ENCODE measurements at regions not wholly inside any gene's neighbourhood (a gene's known extent, or its start where the extent isn't known, plus 50 kb on each side); places are given as distances from the start of the nearest gene placed in this dataset.
"Not testable (repeated sequence)": the region's sequence is repeated elsewhere in the genome, so short reads cannot be mapped to it uniquely, and the experiment has no call there.

- in situ Hi-C loops (cut with HindIII; ENCODE audit: low pct_unique_long_range_greater_than_20kb, low sequenced_read_pairs): no loop called here
- DNase-seq (ENCODE audit: low read depth, low spot score): no peak
Observed at GRCh38 chr6:145135702-145136101, 599.6 kb downstream of the EPM2A start.

- DNase-seq (ENCODE audit: low read depth, low spot score): peak; percentile 47
- in situ Hi-C loops (cut with HindIII; ENCODE audit: low pct_unique_long_range_greater_than_20kb, low sequenced_read_pairs): no loop called here
Observed at GRCh38 chr6:145137425-145137824, 597.9 kb downstream of the EPM2A start.

DNA sequence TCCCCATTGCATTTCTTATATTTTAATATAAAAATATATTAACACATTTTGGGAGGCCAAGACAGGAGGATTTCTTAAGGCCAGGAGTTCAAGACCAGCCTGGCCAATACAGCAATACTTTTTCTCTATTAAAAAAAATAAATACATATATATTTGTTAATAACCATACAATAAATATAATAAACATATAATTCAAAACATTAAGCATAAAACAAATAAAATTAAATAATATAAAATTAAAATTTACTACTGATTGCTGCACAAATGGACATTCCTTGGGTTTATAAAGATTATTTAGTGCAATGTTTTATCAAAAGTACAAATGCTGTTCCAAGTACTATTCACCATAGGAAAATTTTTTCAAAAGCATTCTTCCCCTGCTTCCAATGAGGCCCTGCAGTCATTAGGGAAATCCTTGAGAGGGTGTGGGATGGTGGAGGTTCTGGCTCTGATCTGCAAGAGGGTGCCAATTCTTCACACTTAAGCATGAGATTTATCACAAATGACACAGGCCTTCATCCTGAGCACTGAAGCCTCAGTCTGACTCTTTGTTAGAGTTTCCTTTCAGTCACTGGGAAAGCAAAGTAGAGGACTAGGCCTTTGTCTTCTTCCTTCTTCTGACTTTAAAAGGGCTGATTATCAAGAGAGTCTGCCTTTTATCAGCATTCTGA, 596.7 kb downstream of the EPM2A start:
- in situ Hi-C loops (cut with HindIII; ENCODE audit: low pct_unique_long_range_greater_than_20kb, low sequenced_read_pairs): no loop called here
- DNase-seq (ENCODE audit: low read depth, low spot score): no peak

- in situ Hi-C loops (cut with HindIII; ENCODE audit: low pct_unique_long_range_greater_than_20kb, low sequenced_read_pairs): no loop called here
- DNase-seq (ENCODE audit: low read depth, low spot score): no peak
Observed at GRCh38 chr6:145139140-145139850, 596.0 kb downstream of the EPM2A start.

DNA sequence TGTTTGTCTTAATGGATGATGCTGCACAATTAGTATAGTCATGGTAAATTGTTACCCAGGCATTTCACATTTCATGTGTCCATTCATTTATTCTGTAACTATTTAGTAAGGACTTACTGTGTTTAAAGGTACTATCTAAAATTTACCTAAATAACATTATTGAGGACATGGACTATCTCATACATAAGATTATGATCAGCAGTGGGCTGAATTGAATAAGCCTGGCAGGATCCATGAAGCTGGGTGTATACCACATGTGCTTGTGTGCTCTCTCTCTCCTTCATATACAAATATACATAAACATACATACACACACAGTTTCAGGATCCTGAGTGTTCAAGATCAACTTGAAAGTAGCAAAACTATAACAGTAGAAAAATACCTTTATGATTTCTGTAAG, 595.4 kb downstream of the EPM2A start:
- in situ Hi-C loops (cut with HindIII; ENCODE audit: low pct_unique_long_range_greater_than_20kb, low sequenced_read_pairs): no loop called here
- DNase-seq (ENCODE audit: low read depth, low spot score): no peak

DNA sequence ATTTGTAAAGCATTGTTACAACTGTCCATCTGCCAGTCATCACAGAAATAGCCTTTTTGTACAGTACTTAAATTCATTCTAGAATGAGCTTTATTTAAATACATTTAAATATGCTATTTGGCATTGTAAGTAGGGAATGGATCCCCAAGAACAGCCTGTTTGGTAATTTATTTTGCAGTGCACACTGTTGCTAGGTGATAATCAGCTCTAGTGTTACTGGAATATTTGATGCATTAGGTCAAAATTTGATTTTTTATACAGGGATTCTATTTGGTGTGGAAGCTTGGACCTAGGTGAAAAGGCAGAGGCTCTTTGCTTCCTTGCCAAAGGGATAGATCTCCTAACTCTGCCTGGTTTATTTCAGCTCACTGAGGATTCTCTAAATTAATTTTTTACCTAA, 593.7 kb downstream of the EPM2A start:
- in situ Hi-C loops (cut with HindIII; ENCODE audit: low pct_unique_long_range_greater_than_20kb, low sequenced_read_pairs): no loop called here
- no peak for DNase-seq (ENCODE audit: low read depth, low spot score)

- in situ Hi-C loops (cut with HindIII; ENCODE audit: low pct_unique_long_range_greater_than_20kb, low sequenced_read_pairs): no loop called here
Observed at GRCh38 chr6:145142958-145143357, 592.4 kb downstream of the EPM2A start.

DNA sequence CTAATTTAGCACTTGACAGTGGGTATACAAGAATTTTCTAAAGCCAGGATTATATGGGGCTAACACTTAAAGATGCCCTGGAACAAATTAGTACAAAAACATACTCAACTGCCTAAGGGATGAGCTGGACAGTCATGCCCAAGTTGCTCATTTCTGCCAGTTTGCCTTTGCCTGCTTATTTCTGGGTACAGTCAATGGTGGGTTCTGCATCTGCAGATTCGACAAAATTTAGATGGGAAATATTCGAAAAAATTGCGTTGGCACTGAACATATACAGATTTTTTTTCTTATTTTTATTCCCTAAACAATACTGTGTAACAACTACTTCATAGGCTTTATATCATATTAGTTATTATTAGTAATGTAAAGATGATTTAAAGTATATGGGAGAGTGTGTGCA, 591.9 kb downstream of the EPM2A start:
- in situ Hi-C loops (cut with HindIII; ENCODE audit: low pct_unique_long_range_greater_than_20kb, low sequenced_read_pairs): no loop called here
- no peak for DNase-seq (ENCODE audit: low read depth, low spot score)

More at GRCh38 chr6:145142958-145143357, 592.4 kb downstream of the EPM2A start:
- no peak for DNase-seq (ENCODE audit: low read depth, low spot score)

GRCh38 chr6:145147559-145147958, 587.8 kb downstream of the EPM2A start:
- no peak for DNase-seq (ENCODE audit: low read depth, low spot score)
- in situ Hi-C loops (cut with HindIII; ENCODE audit: low pct_unique_long_range_greater_than_20kb, low sequenced_read_pairs): no loop called here

GRCh38 chr6:145147981-145148749, 587.2 kb downstream of the EPM2A start:
- peak; percentile 37 for DNase-seq (ENCODE audit: low read depth, low spot score)
- in situ Hi-C loops (cut with HindIII; ENCODE audit: low pct_unique_long_range_greater_than_20kb, low sequenced_read_pairs): no loop called here

DNA sequence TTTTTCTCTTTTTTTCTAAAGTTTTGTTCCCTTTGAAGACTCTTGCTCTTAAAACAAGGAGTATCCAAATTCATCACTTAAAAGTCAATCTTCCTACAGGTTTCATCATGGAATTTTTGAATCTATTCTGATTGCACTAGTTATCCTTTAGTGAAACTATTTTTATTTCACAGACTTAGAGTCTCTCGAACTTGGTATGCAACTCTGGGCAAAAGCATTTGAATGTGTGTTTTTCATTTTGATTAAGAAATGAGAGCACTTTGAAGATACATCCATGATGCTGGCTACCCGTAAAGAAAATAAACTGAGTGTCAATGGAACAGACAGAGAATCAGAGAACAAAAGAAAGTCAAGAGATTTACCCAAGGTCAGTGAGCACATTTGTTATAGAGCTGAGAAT, 586.5 kb downstream of the EPM2A start:
- in situ Hi-C loops (cut with HindIII; ENCODE audit: low pct_unique_long_range_greater_than_20kb, low sequenced_read_pairs): no loop called here
- DNase-seq (ENCODE audit: low read depth, low spot score): no peak

DNA sequence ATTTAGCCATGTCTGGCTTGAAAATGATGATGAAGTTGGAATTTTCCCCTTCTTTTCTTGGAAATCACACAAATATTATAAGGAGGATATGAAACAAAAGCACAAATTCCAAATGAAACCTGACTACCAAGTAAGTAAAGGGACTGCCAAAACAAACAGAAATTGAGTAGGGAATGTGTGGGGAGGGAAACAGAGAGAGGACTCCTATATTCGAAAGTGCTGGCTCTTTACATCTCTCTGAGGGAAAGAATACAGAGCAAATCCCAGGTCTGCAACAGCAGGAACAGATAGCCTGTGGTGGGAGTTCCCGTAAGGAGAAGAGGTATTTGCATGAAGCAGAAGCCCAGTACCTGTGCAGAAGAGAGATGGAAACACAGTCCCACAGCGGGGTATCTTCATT, 583.7 kb downstream of the EPM2A start:
- no peak for DNase-seq (ENCODE audit: low read depth, low spot score)
- in situ Hi-C loops (cut with HindIII; ENCODE audit: low pct_unique_long_range_greater_than_20kb, low sequenced_read_pairs): no loop called here

DNA sequence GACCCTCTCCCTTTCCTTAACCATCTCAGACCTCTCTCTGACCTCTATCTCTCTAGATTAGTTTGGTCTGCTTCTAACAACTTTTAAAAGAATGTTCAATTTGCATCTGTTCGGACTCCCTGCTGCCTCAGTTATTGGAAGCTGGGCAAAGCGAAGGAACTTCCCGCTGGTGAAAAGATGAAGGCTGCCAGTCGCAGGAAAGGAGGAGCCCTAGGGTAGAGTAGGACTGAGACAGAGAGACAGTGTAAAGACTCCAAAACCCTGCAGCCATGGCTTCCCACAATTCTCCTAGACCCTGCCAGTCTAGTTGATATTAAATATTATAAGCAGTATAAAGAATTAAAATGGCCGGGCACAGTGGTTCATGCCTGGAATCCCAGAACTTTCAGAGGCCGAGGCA, 581.8 kb downstream of the EPM2A start:
- in situ Hi-C loops (cut with HindIII; ENCODE audit: low pct_unique_long_range_greater_than_20kb, low sequenced_read_pairs): no loop called here
- no peak for DNase-seq (ENCODE audit: low read depth, low spot score)

DNA sequence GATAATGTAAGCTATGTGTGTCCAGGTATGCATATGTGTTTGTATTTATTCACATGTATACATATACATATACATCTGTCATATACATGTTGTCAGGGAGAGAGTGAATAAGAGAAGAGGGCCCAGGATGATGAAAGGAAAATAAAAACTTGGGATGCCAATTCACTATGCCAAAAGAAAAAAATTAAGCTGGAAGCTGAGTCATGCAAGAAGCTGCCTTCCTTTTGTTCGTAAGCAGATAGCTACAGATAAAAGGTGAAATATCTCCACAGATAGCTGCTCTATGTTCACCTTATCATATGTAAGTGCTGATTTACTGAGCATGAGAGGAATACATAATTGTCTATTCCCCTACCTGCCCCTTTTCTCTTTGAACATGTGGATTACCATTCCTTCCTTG, 579.9 kb downstream of the EPM2A start:
- no peak for DNase-seq (ENCODE audit: low read depth, low spot score)
- in situ Hi-C loops (cut with HindIII; ENCODE audit: low pct_unique_long_range_greater_than_20kb, low sequenced_read_pairs): no loop called here

DNA sequence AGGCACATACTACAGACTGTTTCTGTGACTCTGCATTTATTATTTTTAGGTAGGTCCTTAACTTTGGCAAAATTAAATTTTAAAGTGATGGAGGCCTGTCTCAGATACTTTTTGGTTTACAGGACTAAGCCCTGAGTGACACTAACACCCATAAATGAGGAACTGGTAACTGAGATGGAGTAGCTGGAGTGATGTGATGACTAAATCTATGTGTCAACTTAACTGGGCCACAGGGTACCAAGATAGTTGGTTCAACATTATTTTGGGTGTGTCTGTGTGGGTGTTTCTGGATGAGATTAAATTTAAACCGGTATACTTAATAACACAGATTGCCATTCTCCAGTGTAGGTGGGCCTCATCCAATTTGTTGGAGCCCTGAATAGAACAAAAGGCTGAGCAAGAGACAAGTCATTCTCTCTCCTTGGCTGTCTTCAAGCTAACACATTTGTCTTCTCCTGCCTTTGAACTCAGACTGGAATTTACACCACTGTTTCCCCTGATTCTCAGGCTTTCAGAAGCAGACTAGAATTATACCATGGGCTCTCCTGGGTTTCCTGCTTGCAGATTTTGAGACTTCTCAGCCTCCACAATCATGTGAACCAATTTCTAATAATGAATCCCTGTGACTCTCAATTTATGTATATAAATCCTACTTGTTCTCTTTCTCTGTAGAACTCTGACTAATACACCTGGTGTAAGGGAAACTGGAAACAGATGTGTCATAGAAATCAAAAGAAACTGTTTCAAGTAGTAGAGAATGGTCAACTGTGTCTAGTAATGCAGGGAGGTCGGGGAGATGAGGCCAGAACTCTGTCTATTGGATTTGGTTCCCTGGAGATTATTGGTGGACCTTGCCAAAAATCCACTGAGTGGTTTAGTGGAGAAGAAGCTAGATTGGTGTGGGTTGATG, 579.2 kb downstream of the EPM2A start:
- no peak for DNase-seq (ENCODE audit: low read depth, low spot score)
- in situ Hi-C loops (cut with HindIII; ENCODE audit: low pct_unique_long_range_greater_than_20kb, low sequenced_read_pairs): no loop called here

GRCh38 chr6:145158636-145159035, 576.7 kb downstream of the EPM2A start:
- in situ Hi-C loops (cut with HindIII; ENCODE audit: low pct_unique_long_range_greater_than_20kb, low sequenced_read_pairs); DNase-seq (ENCODE audit: low read depth, low spot score): not testable (repeated sequence)

DNA sequence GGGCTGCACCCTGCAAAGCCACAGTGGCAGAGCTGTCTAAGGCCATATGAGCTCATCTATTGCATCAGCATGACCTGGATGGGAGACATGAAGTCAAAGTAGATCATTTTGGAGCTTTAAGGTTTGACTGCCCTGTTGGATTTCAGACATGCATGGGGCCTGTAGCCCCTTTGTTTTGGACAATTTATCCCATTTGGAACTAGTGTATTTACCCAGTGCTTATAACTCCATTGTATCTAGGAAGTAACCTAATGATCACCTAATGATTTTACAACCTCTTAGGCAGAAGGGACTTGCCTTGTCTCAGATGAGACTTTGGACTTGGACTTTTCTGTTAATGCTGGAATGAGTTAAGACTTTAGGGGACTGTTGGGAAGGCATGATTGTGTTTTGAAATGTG, 575.4 kb downstream of the EPM2A start:
- DNase-seq (ENCODE audit: low read depth, low spot score): no peak
- in situ Hi-C loops (cut with HindIII; ENCODE audit: low pct_unique_long_range_greater_than_20kb, low sequenced_read_pairs): no loop called here

- DNase-seq (ENCODE audit: low read depth, low spot score): no peak
- in situ Hi-C loops (cut with HindIII; ENCODE audit: low pct_unique_long_range_greater_than_20kb, low sequenced_read_pairs): no loop called here
Observed at GRCh38 chr6:145161501-145161900, 573.8 kb downstream of the EPM2A start.
